ENCODE measurements at regions not wholly inside any gene's neighbourhood (a gene's known extent, or its start where the extent isn't known, plus 50 kb on each side); places are given as distances from the start of the nearest gene placed in this dataset.

DNA sequence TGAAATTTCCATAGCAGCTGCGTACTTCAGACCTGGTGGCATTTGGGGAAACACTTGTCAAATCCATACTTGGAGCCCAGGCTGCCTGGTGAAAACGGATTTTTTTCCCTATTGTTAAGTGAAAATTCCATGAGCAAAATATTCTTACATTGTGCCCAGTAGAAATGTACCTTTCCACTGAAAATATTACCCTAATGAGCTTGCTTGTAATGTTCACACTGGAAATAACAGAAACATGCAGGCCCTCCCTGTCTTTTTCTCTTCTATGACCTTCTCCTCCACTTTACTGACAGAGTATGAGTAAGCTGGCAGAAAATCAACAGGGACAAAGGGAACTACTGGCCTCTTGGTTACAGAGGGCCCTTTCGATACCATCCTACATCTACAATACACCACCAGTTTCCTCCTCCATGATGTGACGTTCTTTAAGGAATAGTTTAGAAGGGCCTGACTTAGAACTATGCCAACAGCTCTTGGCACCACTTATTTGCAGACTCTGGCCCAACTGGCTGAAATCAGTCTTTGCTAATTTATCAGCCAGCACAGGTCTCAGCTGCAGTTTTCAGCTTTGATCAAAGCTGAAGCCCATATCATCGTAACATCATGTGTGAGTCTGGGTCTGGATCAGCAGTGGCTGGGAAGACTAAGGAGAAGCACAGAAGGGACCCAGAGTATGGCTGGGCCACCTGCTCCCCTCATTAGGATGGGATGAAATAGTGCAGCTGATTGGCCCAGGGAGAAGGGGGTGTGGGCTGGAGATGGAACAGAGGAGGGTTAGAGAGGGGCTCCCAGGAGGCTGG is 272.2 kb upstream of the ID2 start:
- no peak for TF ChIP-seq EP300 (IDR thresholded peaks at IDR 0.05; ENCODE audit: low read length)
- TF ChIP-seq BDP1 (IDR thresholded peaks at IDR 0.05; ENCODE audit: insufficient read depth, insufficient read length): no peak
- no peak for TF ChIP-seq BRD4 (IDR thresholded peaks at IDR 0.05)
- TF ChIP-seq ZNF76 (CRISPR knock-in tag; IDR thresholded peaks at IDR 0.05; ENCODE audit: borderline replicate concordance): no peak
- TF ChIP-seq MCM2 (IDR thresholded peaks at IDR 0.05; ENCODE audit: low read depth): no peak
- no peak for TF ChIP-seq CBX8 (IDR thresholded peaks at IDR 0.05; ENCODE audit: borderline replicate concordance, extremely low read depth, low read depth, low read length, poor library complexity, severe bottlenecking)
- TF ChIP-seq CHD2 (IDR thresholded peaks at IDR 0.05; ENCODE audit: low read depth, low read length): no peak
- TF ChIP-seq, protein P1, sequence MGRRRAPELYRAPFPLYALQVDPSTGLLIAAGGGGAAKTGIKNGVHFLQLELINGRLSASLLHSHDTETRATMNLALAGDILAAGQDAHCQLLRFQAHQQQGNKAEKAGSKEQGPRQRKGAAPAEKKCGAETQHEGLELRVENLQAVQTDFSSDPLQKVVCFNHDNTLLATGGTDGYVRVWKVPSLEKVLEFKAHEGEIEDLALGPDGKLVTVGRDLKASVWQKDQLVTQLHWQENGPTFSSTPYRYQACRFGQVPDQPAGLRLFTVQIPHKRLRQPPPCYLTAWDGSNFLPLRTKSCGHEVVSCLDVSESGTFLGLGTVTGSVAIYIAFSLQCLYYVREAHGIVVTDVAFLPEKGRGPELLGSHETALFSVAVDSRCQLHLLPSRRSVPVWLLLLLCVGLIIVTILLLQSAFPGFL (CRISPR knock-in tag; IDR thresholded peaks at IDR 0.05): no peak
- no peak for TF ChIP-seq BRF1 (IDR thresholded peaks at IDR 0.05; ENCODE audit: borderline replicate concordance, extremely low read depth, insufficient read length)
- no peak for TF ChIP-seq SAP30 (IDR thresholded peaks at IDR 0.05; ENCODE audit: borderline replicate concordance, insufficient read depth, low read depth, low read length, poor library complexity, severe bottlenecking)

All from K562 (cell line).